Activated CD4-positive, alpha-beta T cell treated with anti-CD3 and anti-CD28 coated beads, Interleukin-10, Interleukin-2, amounts not matched to agents 100 ng/mL and 50 ng/mL, durations not matched to agents 16 hours and 8 hours (primary cell): ENCODE measurements at regions not wholly inside any gene's neighbourhood (a gene's known extent, or its start where the extent isn't known, plus 50 kb on each side); places are given as distances from the start of the nearest gene placed in this dataset.
"Not testable (repeated sequence)": the region's sequence is repeated elsewhere in the genome, so short reads cannot be mapped to it uniquely, and the experiment has no call there.

Experiments
- DNase-seq: peaks from one replicate; pipeline ENCODE4 v3.0.0-alpha.2; 2020

GRCh38 chr11:15300341-15300740 is 185.6 kb downstream of the INSC start:
- no peak for DNase-seq

- DNase-seq, result no peak
These were observed 192.9 kb downstream of the INSC start for GRCh38 chr11:15307619-15308024.

- DNase-seq, result no peak
These were observed 194.1 kb downstream of the INSC start for GRCh38 chr11:15308840-15309239.

- DNase-seq, result no peak
These were observed 194.6 kb downstream of the INSC start for GRCh38 chr11:15309296-15309695.

GRCh38 chr11:15313862-15314261 is 199.1 kb downstream of the INSC start:
- no peak for DNase-seq

- no peak for DNase-seq
These were observed 204.1 kb downstream of the INSC start for GRCh38 chr11:15318814-15319213.

GRCh38 chr11:15326520-15326919 is 211.8 kb downstream of the INSC start:
- DNase-seq, result no peak

GRCh38 chr11:15327786-15328231 is 213.1 kb downstream of the INSC start:
- peak; percentile 11 for DNase-seq

- DNase-seq, result no peak
These were observed 218.7 kb downstream of the INSC start for GRCh38 chr11:15333407-15333806.

GRCh38 chr11:15334766-15335165 is 220.0 kb downstream of the INSC start:
- no peak for DNase-seq

- no peak for DNase-seq
These were observed 221.3 kb downstream of the INSC start for GRCh38 chr11:15336021-15336420.

- no peak for DNase-seq
These were observed 224.6 kb downstream of the INSC start for GRCh38 chr11:15339302-15339701.

- no peak for DNase-seq
These were observed 226.9 kb downstream of the INSC start for GRCh38 chr11:15341587-15341986.

GRCh38 chr11:15342163-15342562 is 227.4 kb downstream of the INSC start:
- DNase-seq, result no peak

GRCh38 chr11:15346907-15347306 is 232.2 kb downstream of the INSC start:
- no peak for DNase-seq

- no peak for DNase-seq
These were observed 233.4 kb downstream of the INSC start for GRCh38 chr11:15347969-15348734.

GRCh38 chr11:15349413-15349812 is 234.7 kb downstream of the INSC start:
- DNase-seq, result no peak

- DNase-seq, result no peak
These were observed 246.6 kb downstream of the INSC start for GRCh38 chr11:15361316-15361715.

- not testable (repeated sequence) for DNase-seq
These were observed 250.6 kb downstream of the INSC start for GRCh38 chr11:15365286-15365685.

GRCh38 chr11:15367695-15368094 is 253.0 kb downstream of the INSC start:
- no peak for DNase-seq

GRCh38 chr11:15370495-15371147 is 255.9 kb downstream of the INSC start:
- no peak for DNase-seq

GRCh38 chr11:15371533-15371932 is 256.8 kb downstream of the INSC start:
- no peak for DNase-seq

GRCh38 chr11:15374418-15374817 is 259.7 kb downstream of the INSC start:
- DNase-seq, result no peak

- no peak for DNase-seq
These were observed 264.2 kb downstream of the INSC start for GRCh38 chr11:15378941-15379340.

- DNase-seq, result no peak
These were observed 264.8 kb downstream of the INSC start for GRCh38 chr11:15379483-15379882.
